Stimulated activated naive B cell treated with anti-CD40 and anti-IgM and Interleukin-4, amounts not matched to agents 10 μg/mL and 1 μg/mL and 100 μg/mL, for 72 hours (primary cell): ENCODE measurements at regions not wholly inside any gene's neighbourhood (a gene's known extent, or its start where the extent isn't known, plus 50 kb on each side); places are given as distances from the start of the nearest gene placed in this dataset.
"Not testable (repeated sequence)": the region's sequence is repeated elsewhere in the genome, so short reads cannot be mapped to it uniquely, and the experiment has no call there.

Source experiments
- ATAC-seq, 2 donors: fragments of 150-1000 bp; cut with Tn5 transposase; replicated peaks; 2 replicates each; pipeline ENCODE4 v1.10.0; 2021; ENCODE audit warnings: moderate library complexity in 1 of 2
- DNase-seq: peaks from one replicate; pipeline ENCODE4 v3.0.0; 2021
- H3K27ac Mint-ChIP-seq: one replicate; pipeline ENCODE4 v1.8.0; 2022; ENCODE audit warnings: mild to moderate bottlenecking, mixed read lengths
- H3K27me3 Mint-ChIP-seq, 2 donors: one replicate each; pipeline ENCODE4 v1.8.0; 2022; ENCODE audit warnings: mixed read lengths in 2 of 2
- H3K36me3 Mint-ChIP-seq, 2 donors: one replicate each; pipeline ENCODE4 v1.8.0; 2022; ENCODE audit warnings: mixed read lengths in 2 of 2, mild to moderate bottlenecking in 1 of 2
- H3K4me1 Mint-ChIP-seq, 2 donors: one replicate each; pipeline ENCODE4 v1.8.0; 2022; ENCODE audit warnings: mixed read lengths in 2 of 2, mild to moderate bottlenecking in 1 of 2
- H3K4me3 Mint-ChIP-seq, 2 donors: one replicate each; pipeline ENCODE4 v1.8.0; 2022; ENCODE audit warnings: mild to moderate bottlenecking in 2 of 2, mixed read lengths in 2 of 2, moderate library complexity in 1 of 2
- H3K9me3 Mint-ChIP-seq, 2 donors: one replicate each; pipeline ENCODE4 v1.8.0; 2022; ENCODE audit warnings: mixed read lengths in 2 of 2, mild to moderate bottlenecking in 1 of 2

DNA sequence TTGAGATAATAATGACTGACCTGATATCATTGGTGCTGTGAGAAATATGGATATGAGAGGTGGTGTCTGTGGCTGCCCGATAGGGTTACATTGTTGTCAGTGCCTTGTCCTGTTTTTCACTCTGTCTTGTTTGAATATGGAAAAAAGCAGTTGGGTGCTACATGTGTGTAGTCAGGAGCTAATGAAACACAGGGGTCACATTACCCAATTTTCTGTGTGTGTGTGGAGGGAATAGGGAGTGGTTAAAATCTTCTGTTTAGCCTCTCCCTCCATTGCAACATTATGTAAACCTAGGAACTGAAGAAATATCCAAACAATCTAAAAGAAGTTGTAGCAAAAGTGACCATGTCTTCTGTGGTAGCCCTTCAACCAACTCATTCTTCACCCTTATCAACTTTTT, 527.7 kb upstream of the SOX9 start:
- H3K27ac Mint-ChIP-seq: no peak overlapping the region
- DNase-seq (no peak), ATAC-seq (no peak)
- H3K4me1 Mint-ChIP-seq: no peaks in the 10 kb centered on the region
- H3K9me3 Mint-ChIP-seq: peaks cover 4 to 7% of the 10 kb centered on the region in 2 donors
- no peak overlapping the region for H3K4me3 Mint-ChIP-seq
- no peaks in the 10 kb centered on the region for H3K36me3 Mint-ChIP-seq
- no peaks in the 10 kb centered on the region for H3K27me3 Mint-ChIP-seq

DNA sequence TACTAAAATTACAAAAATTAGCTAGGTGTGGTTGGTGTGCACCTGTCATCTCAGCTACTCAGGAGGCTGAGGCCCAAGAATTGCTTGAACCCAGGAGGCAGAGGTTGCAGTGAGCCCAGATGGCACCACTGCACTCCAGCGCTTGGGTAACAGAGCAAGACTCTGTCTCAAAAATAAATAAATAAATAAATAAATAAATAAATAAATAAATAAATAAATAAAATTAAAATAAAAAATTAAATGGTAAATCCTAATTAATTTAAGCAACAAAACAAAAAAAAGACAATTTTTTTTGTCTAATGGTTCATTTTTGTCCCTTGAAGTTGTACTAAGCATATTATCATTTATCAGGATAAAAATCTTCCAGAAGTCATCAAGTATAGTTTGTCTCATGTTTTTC, 521.2 kb upstream of the SOX9 start:
- not testable (repeated sequence) for H3K4me3 Mint-ChIP-seq, H3K9me3 Mint-ChIP-seq, H3K27ac Mint-ChIP-seq, H3K36me3 Mint-ChIP-seq, ATAC-seq, H3K4me1 Mint-ChIP-seq, H3K27me3 Mint-ChIP-seq, DNase-seq

DNA sequence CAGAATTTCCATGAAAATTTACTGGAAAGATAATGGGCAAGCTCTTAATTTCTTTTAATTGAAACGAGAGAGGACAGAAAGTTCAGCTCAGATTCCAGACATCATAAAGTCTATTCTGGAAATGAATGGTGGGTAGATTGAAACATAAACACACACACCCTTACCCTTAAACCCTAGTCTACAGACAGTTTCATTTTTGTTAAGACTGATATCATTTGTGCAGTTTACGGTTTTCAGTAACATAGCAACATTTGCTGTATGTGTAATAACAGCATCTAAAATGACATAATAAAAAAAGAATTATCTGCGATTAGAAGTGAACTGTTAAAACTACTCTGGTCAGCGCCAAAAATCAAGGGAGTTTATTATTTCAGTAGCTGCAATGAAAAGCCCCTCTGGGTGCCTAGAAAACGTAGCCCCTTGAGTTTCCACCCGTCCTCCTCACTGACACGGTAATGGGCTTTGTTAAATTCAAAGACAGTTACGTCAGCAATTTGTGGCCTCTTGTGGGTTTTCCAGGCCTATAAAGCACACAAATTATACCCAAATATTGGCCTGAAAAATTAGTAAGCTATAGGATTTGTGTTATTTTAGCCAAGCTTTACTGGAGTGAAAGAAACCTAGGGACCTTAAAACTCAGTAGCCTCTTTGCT, 520.6 kb upstream of the SOX9 start:
- Mint-ChIP-seq H3K36me3 (no peaks in the 10 kb centered on the region), H3K27me3 (no peaks in the 10 kb centered on the region), H3K4me3 (no peak overlapping the region), H3K27ac (no peak overlapping the region), H3K9me3 (peaks cover 0 to 4% of the 10 kb centered on the region in 2 donors), H3K4me1 (no peaks in the 10 kb centered on the region)
- no peak for ATAC-seq
- no peak for DNase-seq

DNA sequence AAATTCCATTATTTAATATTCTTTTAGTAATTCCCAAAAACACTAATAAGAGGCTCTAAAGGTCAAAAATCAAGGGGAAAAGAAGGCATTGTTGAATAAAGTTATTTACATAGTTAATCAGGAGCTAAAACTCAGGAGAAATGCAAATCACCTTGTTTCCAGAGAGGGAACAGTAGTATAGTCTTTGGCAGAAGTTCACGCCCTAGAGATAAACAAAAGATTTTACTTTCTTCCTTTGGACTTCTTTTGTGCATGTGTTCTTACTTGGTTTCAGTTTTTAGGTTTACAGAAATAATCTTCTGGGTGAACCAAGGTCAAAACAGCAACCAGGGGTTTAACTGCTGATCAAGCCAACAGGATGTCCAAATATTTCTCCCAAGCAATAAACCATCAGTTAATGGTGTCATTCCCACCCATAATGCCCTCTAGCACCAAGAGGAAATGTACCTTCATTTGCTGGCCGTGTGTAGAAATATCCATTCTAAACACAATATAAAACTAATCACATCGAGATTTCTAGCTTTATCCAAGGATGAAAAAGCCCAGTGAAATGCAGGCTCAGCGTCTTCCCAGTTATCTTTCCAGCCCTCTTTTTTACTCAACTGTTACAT, 518.8 kb upstream of the SOX9 start:
- H3K27ac Mint-ChIP-seq: no peak overlapping the region
- no peak for ATAC-seq
- H3K4me1 Mint-ChIP-seq: no peaks in the 10 kb centered on the region
- H3K9me3 Mint-ChIP-seq: peaks cover 0 to 4% of the 10 kb centered on the region in 2 donors
- no peak for DNase-seq
- no peaks in the 10 kb centered on the region for H3K27me3 Mint-ChIP-seq
- H3K36me3 Mint-ChIP-seq: no peaks in the 10 kb centered on the region
- H3K4me3 Mint-ChIP-seq: no peak overlapping the region

DNA sequence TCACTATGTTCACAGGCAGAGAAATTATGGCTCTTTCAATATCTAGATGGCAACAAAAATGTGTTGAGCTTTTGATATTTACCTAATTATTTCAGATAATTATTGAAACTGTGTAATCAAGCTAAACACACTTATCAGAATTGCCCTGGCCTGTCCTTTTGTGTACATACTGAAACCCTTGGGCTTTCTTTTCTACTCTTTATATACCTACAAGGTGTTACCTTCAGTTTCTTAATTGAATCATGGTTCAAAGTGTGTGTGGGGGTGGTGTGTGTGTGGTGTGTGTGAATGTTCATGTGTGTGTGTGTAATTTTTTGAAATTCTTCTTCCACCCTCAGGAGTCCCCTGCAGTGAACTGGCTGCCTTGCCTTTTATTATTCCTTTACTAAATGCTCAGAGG, 506.8 kb upstream of the SOX9 start:
- DNase-seq (no peak), ATAC-seq (no peak)
- H3K9me3 Mint-ChIP-seq: peaks cover 11 to 14% of the 10 kb centered on the region in 2 donors
- H3K27me3 Mint-ChIP-seq: no peaks in the 10 kb centered on the region
- no peak overlapping the region for H3K27ac Mint-ChIP-seq
- H3K36me3 Mint-ChIP-seq: no peaks in the 10 kb centered on the region
- H3K4me1 Mint-ChIP-seq: no peaks in the 10 kb centered on the region
- no peak overlapping the region for H3K4me3 Mint-ChIP-seq

DNA sequence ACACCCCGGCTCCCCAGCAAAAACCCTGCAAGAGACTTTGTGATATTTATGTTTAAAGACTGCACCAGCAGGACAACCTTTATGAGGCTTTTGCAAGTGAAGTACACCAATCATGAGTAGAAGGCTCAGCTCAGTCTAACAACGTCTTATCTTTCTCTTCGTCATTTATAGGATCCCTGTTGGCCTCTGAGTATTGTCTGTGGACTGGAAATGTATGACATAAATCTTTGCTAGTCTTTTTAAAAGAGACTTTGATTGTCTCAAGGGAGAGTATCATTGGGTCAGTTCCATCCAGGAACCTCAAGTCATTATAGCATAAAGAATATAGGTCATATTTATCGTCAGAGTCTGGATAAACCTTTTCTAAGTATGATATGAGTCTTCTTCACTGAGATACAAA, 505.0 kb upstream of the SOX9 start:
- H3K9me3 Mint-ChIP-seq: peaks cover 11 to 14% of the 10 kb centered on the region in 2 donors
- ATAC-seq: no peak
- H3K27me3 Mint-ChIP-seq: no peaks in the 10 kb centered on the region
- H3K4me1 Mint-ChIP-seq: no peaks in the 10 kb centered on the region
- no peak overlapping the region for H3K27ac Mint-ChIP-seq
- no peak for DNase-seq
- H3K4me3 Mint-ChIP-seq: no peak overlapping the region
- no peaks in the 10 kb centered on the region for H3K36me3 Mint-ChIP-seq

DNA sequence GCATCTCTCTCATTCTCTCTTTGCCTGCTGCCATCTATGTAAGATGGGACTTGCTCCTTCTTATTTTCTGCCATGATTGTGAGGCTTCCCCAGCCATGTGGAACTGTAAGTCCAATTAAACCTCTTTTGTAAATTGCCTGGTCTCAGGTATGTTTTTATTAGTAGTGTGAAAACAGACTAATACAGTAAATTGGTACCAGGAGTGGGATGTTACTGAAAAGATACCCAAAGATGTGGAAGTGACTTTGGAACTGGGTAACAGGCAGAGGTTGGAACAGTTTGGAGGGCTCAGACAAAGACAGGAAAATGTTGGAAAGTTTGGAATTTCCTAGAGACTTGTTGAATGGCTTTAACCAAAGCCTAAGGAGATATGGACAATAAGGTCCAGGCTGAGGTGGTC, 503.1 kb upstream of the SOX9 start:
- not testable (repeated sequence) for H3K36me3 Mint-ChIP-seq

DNA sequence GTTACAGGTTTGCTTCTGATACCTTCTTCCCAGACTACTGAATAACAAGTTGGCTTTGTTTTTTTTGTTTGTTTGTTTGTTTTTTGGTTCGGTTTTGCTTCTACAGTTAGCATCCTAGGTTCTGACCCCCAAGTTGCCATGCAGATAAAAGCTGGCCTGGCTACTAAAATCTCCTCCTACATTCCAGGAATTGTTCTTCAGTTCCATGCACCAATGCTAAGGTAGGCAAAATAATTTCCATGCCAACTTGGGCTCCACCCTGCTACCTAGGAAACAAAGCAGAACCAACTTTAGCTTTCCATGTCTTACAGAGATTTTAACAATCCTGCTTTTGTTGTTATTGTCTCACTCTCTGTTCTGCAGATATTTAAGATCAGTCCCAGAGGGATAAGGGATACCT, 495.5 kb upstream of the SOX9 start:
- no peaks in the 10 kb centered on the region for H3K27me3 Mint-ChIP-seq
- DNase-seq: no peak
- peaks cover 5 to 9% of the 10 kb centered on the region in 2 donors for H3K9me3 Mint-ChIP-seq
- H3K4me1 Mint-ChIP-seq: no peaks in the 10 kb centered on the region
- no peak overlapping the region for H3K4me3 Mint-ChIP-seq
- no peak overlapping the region for H3K27ac Mint-ChIP-seq
- ATAC-seq: no peak
- no peaks in the 10 kb centered on the region for H3K36me3 Mint-ChIP-seq

More for the DNA sequence above, 503.1 kb upstream of the SOX9 start:
- H3K4me3 Mint-ChIP-seq, DNase-seq, H3K27ac Mint-ChIP-seq, H3K4me1 Mint-ChIP-seq, ATAC-seq, H3K27me3 Mint-ChIP-seq: not testable (repeated sequence)
- peaks cover 14 to 15% of the 10 kb centered on the region in 2 donors for H3K9me3 Mint-ChIP-seq

DNA sequence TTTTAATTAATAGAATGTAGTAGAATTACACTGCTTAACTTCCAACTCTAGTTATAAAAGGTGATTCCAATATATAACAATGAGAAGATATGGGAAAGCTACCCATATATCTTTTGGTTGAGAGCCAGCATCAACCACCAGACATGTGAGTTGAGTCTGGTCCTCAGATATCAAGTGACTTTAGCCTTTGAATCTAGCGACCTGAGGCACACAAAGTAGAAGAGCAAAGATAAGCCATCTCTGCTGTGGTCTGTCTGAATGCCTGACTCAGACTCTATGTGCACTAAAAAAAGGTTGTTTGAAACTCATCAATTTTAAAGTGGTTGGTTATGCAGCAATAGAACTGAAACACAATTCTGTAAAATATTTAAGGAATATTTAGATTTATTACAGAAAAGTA, 492.5 kb upstream of the SOX9 start:
- Mint-ChIP-seq H3K36me3 (no peaks in the 10 kb centered on the region), H3K4me3 (no peak overlapping the region), H3K4me1 (no peaks in the 10 kb centered on the region), H3K27ac (no peak overlapping the region), H3K9me3 (peaks cover 2 to 5% of the 10 kb centered on the region in 2 donors), H3K27me3 (no peaks in the 10 kb centered on the region)
- ATAC-seq (no peak), DNase-seq (no peak)

DNA sequence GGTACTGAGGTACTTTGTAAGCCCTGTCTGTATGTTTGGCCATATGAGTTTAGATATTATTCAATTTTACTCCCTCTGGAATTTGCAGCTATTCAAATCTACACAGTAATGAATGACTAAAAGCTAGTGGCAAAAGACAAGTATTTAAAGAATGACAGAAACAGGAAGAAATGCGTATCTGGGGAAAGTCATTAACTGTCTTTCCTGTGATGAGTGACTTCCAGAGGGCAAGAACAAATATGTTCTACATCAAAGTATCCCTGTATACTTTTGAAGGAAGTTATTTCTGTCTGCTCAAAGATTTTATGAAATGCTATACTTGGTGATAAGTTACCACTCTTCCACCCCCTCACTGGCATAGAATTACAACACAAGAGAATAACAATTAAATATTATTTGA, 489.3 kb upstream of the SOX9 start:
- Mint-ChIP-seq H3K36me3 (no peaks in the 10 kb centered on the region), H3K4me3 (no peak overlapping the region), H3K27ac (no peak overlapping the region), H3K4me1 (no peaks in the 10 kb centered on the region), H3K9me3 (peaks cover 4 to 5% of the 10 kb centered on the region in 2 donors), H3K27me3 (no peaks in the 10 kb centered on the region)
- ATAC-seq (no peak), DNase-seq (no peak)

DNA sequence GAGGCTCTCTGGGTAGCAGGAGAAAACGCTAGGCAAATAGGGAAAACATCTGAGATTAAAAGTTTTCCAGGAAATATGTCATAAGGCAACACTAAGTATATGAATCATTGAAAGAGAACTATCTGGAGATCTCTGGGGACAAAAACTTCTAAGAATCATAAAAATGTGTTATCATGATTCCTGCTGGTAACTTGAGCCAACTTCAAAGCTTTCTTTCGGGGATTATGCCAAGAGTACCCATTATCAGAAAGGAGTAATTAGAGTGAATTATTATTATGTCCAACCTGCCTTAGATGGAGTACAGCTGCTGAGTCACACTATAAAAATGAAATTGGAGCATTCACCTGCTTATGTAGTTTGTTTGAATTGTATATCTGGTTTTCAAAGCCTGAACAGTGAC, 488.5 kb upstream of the SOX9 start:
- H3K36me3 Mint-ChIP-seq: no peaks in the 10 kb centered on the region
- peaks cover 0 to 4% of the 10 kb centered on the region in 2 donors for H3K9me3 Mint-ChIP-seq
- DNase-seq: no peak
- H3K4me1 Mint-ChIP-seq: no peaks in the 10 kb centered on the region
- H3K4me3 Mint-ChIP-seq: no peak overlapping the region
- ATAC-seq: no peak
- no peak overlapping the region for H3K27ac Mint-ChIP-seq
- no peaks in the 10 kb centered on the region for H3K27me3 Mint-ChIP-seq

DNA sequence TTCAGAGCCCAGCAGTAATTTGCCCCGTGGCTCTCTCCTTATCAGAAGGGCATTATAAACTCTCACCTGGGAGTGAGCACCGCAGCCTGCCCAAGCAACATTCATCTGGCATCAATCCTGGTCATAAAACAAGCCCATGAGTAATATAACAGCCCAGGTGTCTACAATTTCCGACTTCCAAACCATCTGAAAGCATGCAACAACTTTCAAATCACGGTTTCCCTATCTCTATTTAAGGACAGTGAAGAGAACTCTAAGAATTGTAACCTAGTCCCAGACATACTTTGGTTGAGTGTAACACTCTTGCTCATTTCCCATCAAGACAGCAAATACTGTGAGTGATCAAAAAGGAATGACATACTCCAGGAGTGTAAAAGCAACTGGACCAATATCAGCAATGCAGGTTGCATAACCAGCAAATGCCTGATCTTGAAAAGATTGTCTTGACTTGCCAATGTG, 487.4 kb upstream of the SOX9 start:
- H3K4me3 Mint-ChIP-seq: no peak overlapping the region
- ATAC-seq (no peak), DNase-seq (no peak)
- H3K4me1 Mint-ChIP-seq: no peaks in the 10 kb centered on the region
- no peaks in the 10 kb centered on the region for H3K36me3 Mint-ChIP-seq
- no peak overlapping the region for H3K27ac Mint-ChIP-seq
- peaks cover 0 to 4% of the 10 kb centered on the region in 2 donors for H3K9me3 Mint-ChIP-seq
- H3K27me3 Mint-ChIP-seq: no peaks in the 10 kb centered on the region

DNA sequence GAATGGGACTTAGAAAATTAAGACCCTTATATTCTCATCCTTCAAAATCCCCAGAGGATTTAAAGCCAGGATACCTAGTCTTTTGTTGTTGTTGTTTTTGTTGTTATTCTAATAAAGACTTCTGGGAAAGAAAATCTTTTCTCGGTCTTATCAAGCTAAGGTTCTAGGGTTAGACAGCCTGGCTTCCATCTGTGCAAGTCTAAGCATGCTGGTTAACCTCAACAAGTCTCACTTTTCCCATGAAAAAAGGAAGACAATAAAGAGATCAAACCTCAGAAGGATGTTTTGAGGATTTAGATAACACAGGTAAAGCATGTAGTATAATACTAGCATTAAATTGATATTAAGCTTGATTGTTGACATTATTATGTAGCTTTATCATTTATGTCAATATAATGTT, 486.4 kb upstream of the SOX9 start:
- H3K4me3 Mint-ChIP-seq: no peak overlapping the region
- H3K9me3 Mint-ChIP-seq: peaks cover 0 to 4% of the 10 kb centered on the region in 2 donors
- ATAC-seq (no peak), DNase-seq (no peak)
- H3K4me1 Mint-ChIP-seq: no peaks in the 10 kb centered on the region
- H3K27ac Mint-ChIP-seq: no peak overlapping the region
- no peaks in the 10 kb centered on the region for H3K27me3 Mint-ChIP-seq
- H3K36me3 Mint-ChIP-seq: no peaks in the 10 kb centered on the region

DNA sequence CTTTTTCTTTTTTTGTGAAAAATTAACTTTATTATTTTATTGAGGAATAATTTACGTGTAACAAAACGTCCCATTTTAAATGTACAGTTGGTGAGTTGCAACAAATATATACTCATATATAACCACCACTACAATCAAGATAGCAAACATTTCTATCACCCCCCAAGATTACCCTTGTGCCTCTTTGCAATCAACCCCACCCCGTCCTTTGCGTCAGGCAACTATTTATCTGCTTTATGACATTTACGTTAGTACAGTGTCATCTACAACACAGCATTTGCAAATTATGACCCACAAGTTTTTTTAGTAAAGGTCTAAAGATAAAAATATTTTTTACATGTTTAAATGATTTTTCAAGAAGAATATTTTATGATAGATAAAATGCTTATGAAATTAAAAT, 485.6 kb upstream of the SOX9 start:
- Mint-ChIP-seq H3K36me3 (no peaks in the 10 kb centered on the region), H3K27me3 (no peaks in the 10 kb centered on the region), H3K9me3 (peaks cover 0 to 2% of the 10 kb centered on the region in 2 donors), H3K4me3 (no peak overlapping the region), H3K4me1 (no peaks in the 10 kb centered on the region), H3K27ac (no peak overlapping the region)
- DNase-seq (no peak), ATAC-seq (no peak)

DNA sequence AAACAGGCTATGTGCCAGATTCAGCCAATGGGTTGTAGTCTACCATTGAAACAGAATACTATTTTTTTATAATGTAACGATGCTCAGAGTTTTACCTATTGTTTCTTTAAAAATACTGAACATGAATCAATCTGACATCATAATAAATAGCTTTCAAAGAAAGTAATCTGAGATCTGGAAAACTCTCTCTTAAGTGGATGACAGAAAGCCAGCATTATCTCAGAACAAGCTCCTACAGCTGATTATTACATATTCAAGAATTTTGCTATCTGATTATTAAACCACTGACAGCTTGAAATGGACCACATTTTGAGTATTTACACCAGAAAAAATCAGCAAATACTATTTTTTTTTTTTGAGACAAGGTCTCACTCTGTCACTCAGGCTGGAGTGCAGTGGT, 484.2 kb upstream of the SOX9 start:
- Mint-ChIP-seq H3K36me3 (no peaks in the 10 kb centered on the region), H3K4me3 (no peak overlapping the region)

More for the DNA sequence above, 484.2 kb upstream of the SOX9 start:
- Mint-ChIP-seq H3K9me3 (peaks cover 0 to 2% of the 10 kb centered on the region in 2 donors), H3K27me3 (no peaks in the 10 kb centered on the region), H3K27ac (no peak overlapping the region), H3K4me1 (no peaks in the 10 kb centered on the region)
- no peak for DNase-seq
- ATAC-seq: no peak
